ENCODE measurements at regions not wholly inside any gene's neighbourhood (a gene's known extent, or its start where the extent isn't known, plus 50 kb on each side); places are given as distances from the start of the nearest gene placed in this dataset.

GRCh38 chr13:86066611-86067365, 267.6 kb upstream of the SLITRK6 start (continued):
- no peak for TF ChIP-seq SIRT6 (IDR thresholded peaks at IDR 0.05; ENCODE audit: low read length)
